ENCODE measurements at regions not wholly inside any gene's neighbourhood (a gene's known extent, or its start where the extent isn't known, plus 50 kb on each side); places are given as distances from the start of the nearest gene placed in this dataset. TPM values are rescaled to one million over a fixed set of nuclear protein-coding genes. Genes with fewer than 3 reads are reported as not detected.
"Not testable (repeated sequence)": the region's sequence is repeated elsewhere in the genome, so short reads cannot be mapped to it uniquely, and the experiment has no call there.

GRCh38 chr10:113496111-113497109 is 56.4 kb upstream of the HABP2 start:
- no peaks in the 10 kb centered on the region for H3K9me3 ChIP-seq
- intact Hi-C loops (cut with DNase I): no loop called here
- 77 to 88% methylated on average over 20 of the region's 20 CpGs for WGBS, 2 donors
- no peaks in the 10 kb centered on the region for H3K36me3 ChIP-seq (replicated peaks in 1 of 2; ENCODE audit: insufficient read depth in 1 of 2, low read depth in 2 of 2)
- TF ChIP-seq CTCF (IDR thresholded peaks at IDR 0.05): no peak
- TF ChIP-seq POLR2A (IDR thresholded peaks at IDR 0.05): no peak
- ATAC-seq (no peak), DNase-seq (no peak)
- H3K27ac ChIP-seq: no peak overlapping the region
- H3K4me1 ChIP-seq: no peaks in the 10 kb centered on the region
- H3K4me3 ChIP-seq: no peak overlapping the region
- no peaks in the 10 kb centered on the region for H3K27me3 ChIP-seq

GRCh38 chr10:113497198-113497597 is 55.7 kb upstream of the HABP2 start:
- TF ChIP-seq POLR2A (IDR thresholded peaks at IDR 0.05): no peak
- TF ChIP-seq CTCF (IDR thresholded peaks at IDR 0.05): no peak
- H3K36me3 ChIP-seq (replicated peaks in 1 of 2; ENCODE audit: insufficient read depth in 1 of 2, low read depth in 2 of 2): no peaks in the 10 kb centered on the region
- no peak overlapping the region for H3K27ac ChIP-seq
- intact Hi-C loops (cut with DNase I): no loop called here
- H3K9me3 ChIP-seq: no peaks in the 10 kb centered on the region
- 79 to 81% methylated on average over 8 of the region's 8 CpGs for WGBS, 2 donors
- no peaks in the 10 kb centered on the region for H3K27me3 ChIP-seq
- H3K4me1 ChIP-seq: no peaks in the 10 kb centered on the region
- ATAC-seq: no peak
- H3K4me3 ChIP-seq: no peak overlapping the region
- DNase-seq: no peak

- H3K9me3 ChIP-seq: no peaks in the 10 kb centered on the region
- TF ChIP-seq CTCF (IDR thresholded peaks at IDR 0.05) (no peak), POLR2A (IDR thresholded peaks at IDR 0.05) (no peak)
- H3K4me1 ChIP-seq: no peaks in the 10 kb centered on the region
- no peaks in the 10 kb centered on the region for H3K27me3 ChIP-seq
- H3K27ac ChIP-seq: no peak overlapping the region
- WGBS, 2 donors: 29 to 46% methylated on average over 4 of the region's 4 CpGs
- no peak overlapping the region for H3K4me3 ChIP-seq
- no peaks in the 10 kb centered on the region for H3K36me3 ChIP-seq (replicated peaks in 1 of 2; ENCODE audit: insufficient read depth in 1 of 2, low read depth in 2 of 2)
- DNase-seq (no peak), ATAC-seq (no peak)
- intact Hi-C loops (cut with DNase I): no loop called here
These were observed 53.9 kb upstream of the HABP2 start for GRCh38 chr10:113498997-113499396.

GRCh38 chr10:113499806-113500205 is 53.0 kb upstream of the HABP2 start:
- no peaks in the 10 kb centered on the region for H3K36me3 ChIP-seq (replicated peaks in 1 of 2; ENCODE audit: insufficient read depth in 1 of 2, low read depth in 2 of 2)
- no peak for TF ChIP-seq POLR2A (IDR thresholded peaks at IDR 0.05)
- no peak for TF ChIP-seq CTCF (IDR thresholded peaks at IDR 0.05)
- H3K27ac ChIP-seq: no peak overlapping the region
- DNase-seq (no peak), ATAC-seq (no peak)
- no peaks in the 10 kb centered on the region for H3K4me1 ChIP-seq
- no peaks in the 10 kb centered on the region for H3K27me3 ChIP-seq
- no peak overlapping the region for H3K4me3 ChIP-seq
- 80% methylated on average over 5 of the region's 5 CpGs for WGBS, 2 donors
- intact Hi-C loops (cut with DNase I): no loop called here
- no peaks in the 10 kb centered on the region for H3K9me3 ChIP-seq

GRCh38 chr10:113501031-113501430 is 51.8 kb upstream of the HABP2 start:
- H3K27ac ChIP-seq; intact Hi-C loops (cut with DNase I); H3K36me3 ChIP-seq (replicated peaks in 1 of 2; ENCODE audit: insufficient read depth in 1 of 2, low read depth in 2 of 2); H3K27me3 ChIP-seq; H3K4me3 ChIP-seq; ATAC-seq; H3K9me3 ChIP-seq; H3K4me1 ChIP-seq; DNase-seq: not testable (repeated sequence)
- whole genome bisulfite sequencing, 2 donors: 93 to 94% methylated on average over 6 of the region's 6 CpGs

Small RNA genes in the stretch of these regions (small RNA-seq; reads per million reads assigned to genes)
- gene RNU7-165P: not detected

All from body of pancreas (tissue), 4 donors.